Ammon's horn (tissue), 1 donor: ENCODE measurements at regions not wholly inside any gene's neighbourhood (a gene's known extent, or its start where the extent isn't known, plus 50 kb on each side); places are given as distances from the start of the nearest gene placed in this dataset.
"Not testable (repeated sequence)": the region's sequence is repeated elsewhere in the genome, so short reads cannot be mapped to it uniquely, and the experiment has no call there.

Experiments
- DNase-seq: peaks from one replicate; pipeline ENCODE4 v3.0.0-alpha.2; 2016; ENCODE audit warnings: low spot score

- DNase-seq = not testable (repeated sequence)
These were observed 288.9 kb upstream of the PLGLB2 start for GRCh38 chr2:87458938-87459337.

- not testable (repeated sequence) for DNase-seq
These were observed 287.8 kb upstream of the PLGLB2 start for GRCh38 chr2:87460104-87460503.

DNA sequence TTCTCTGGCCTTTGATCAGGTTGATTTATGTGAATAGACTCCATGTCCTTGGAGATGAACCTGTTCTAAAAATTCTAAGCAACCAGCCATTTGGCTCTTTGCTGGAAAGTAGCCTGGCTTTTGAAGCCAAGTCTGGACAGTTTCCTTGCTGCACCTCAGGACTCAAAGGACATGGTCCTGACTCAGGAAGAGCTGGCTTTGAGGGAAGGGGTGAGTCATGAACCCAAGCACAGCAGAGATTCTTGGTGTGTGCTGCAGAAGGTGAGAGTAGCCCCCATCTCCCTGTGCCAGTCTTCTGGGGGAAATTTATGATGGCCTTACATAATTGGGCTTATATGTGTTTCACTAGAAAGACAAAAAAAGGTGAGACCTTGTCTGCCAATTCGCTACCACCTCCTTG is 287.2 kb upstream of the PLGLB2 start:
- not testable (repeated sequence) for DNase-seq

- not testable (repeated sequence) for DNase-seq
These were observed 286.2 kb upstream of the PLGLB2 start for GRCh38 chr2:87461671-87462070.

- not testable (repeated sequence) for DNase-seq
These were observed 283.7 kb upstream of the PLGLB2 start for GRCh38 chr2:87464219-87464618.

DNA sequence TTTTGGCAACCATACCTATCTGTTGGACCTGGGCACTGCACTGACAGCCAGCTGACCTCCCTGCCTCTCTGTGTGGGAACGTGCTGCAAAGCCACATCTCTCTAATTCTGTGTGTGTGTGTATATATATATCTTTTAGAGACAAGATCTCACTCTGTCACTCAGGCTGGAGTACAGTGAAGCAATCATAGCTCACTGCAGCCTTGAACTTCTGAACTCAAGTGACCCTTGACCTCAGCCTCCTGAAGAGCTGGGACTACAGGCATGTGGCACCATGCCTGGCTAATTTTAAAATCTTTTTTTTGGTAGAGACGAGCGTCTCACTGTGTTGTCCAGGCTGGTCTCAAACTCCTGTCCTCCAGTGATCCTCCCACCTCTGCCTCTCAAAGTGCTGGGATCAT is 282.2 kb upstream of the PLGLB2 start:
- DNase-seq = not testable (repeated sequence)

DNA sequence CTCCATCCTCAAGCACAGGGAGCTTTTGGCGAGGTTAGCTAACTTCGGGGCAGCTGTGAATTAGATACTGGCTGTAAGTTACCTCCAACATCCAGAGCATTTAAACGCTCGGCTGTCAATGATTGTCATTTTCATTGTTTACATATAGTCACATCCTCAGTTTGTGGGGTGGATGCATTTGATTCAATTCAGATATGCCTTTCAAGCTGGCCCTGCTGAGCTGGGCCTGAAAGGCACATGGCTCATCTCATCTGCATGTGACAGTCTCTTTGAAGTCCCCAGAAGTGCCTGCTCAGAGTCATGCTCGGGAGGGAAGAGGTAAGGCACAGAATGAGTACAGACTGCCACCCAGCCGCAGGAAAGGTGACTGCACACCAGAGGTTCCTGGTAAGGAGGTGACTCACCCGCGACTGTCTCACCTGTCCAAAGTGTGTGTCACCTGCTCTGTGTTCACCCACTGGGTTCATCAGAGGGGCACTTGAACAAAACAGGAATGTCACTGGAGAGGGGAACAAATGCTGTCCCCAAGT is 281.2 kb upstream of the PLGLB2 start:
- not testable (repeated sequence) for DNase-seq

DNA sequence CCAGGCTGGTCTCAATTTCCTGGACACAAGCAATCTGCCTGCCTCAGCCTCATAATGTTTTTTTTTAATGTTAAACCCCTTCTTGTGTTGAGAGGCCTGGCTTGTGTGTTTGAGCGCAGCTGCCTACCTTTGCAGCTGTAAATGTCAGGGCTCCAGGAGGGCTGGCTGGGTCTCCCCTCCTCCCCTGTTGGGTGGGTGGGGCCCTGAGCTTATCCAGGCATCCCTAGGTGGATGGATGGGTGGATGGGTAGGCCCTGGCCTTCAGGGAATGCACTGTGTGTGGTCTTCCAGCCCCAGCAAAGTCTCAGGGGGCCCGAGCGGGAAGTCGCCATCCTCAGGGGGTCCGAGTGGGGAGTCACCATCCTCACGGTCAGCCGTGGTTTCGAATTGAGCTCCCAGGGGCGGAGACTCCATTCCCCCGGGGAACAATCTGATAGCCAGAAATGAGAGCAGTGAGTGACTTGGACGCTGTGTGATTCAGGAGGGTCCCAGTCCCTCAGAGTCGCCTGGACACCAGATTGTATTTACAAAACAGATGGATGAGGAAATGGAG is 279.4 kb upstream of the PLGLB2 start:
- not testable (repeated sequence) for DNase-seq

DNA sequence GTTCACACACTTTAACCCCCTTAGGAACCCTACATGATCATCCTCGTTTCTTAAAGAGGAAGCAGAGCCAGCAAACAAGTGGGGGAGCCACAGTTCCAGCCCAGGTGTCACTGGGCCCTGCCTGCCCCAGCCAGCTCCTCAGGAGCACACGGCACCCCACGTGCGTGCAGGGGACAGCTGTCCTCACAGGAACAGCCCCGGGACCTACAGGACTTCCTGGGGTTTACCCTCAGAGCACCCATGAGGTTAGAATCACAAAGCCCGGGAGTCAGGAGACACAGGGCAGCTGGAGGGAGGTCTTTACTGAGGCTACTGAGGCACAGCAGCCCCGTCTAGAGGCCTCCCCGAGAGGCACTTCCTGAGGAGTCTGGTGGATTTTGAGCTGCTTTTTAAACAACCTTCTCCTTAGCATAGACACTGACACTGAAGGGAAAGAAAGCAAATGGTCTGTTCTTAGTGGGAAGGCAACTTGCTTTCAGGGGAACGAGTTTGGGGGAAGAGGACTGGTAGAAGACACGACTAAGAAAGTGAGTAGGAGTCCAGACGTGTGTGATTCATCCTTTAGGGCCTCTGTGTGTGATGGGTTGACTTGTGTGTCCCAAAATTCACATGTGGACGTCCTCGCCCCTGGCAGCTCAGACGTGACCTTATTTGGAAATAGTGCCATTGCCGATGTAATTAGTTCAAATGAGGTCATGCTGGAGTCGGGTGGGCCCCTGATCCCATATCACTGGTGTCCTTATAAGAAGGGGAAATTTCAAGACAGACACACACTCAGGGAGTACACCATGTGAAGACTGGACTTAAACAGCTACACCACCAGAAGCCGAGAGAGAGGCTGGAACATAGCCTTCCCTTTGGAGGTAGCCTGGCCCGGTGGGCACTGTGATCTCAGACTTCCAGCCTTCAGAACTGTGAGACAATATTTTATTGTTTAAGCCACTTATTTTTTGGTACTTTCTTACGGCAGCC is 278.4 kb upstream of the PLGLB2 start:
- not testable (repeated sequence) for DNase-seq

DNA sequence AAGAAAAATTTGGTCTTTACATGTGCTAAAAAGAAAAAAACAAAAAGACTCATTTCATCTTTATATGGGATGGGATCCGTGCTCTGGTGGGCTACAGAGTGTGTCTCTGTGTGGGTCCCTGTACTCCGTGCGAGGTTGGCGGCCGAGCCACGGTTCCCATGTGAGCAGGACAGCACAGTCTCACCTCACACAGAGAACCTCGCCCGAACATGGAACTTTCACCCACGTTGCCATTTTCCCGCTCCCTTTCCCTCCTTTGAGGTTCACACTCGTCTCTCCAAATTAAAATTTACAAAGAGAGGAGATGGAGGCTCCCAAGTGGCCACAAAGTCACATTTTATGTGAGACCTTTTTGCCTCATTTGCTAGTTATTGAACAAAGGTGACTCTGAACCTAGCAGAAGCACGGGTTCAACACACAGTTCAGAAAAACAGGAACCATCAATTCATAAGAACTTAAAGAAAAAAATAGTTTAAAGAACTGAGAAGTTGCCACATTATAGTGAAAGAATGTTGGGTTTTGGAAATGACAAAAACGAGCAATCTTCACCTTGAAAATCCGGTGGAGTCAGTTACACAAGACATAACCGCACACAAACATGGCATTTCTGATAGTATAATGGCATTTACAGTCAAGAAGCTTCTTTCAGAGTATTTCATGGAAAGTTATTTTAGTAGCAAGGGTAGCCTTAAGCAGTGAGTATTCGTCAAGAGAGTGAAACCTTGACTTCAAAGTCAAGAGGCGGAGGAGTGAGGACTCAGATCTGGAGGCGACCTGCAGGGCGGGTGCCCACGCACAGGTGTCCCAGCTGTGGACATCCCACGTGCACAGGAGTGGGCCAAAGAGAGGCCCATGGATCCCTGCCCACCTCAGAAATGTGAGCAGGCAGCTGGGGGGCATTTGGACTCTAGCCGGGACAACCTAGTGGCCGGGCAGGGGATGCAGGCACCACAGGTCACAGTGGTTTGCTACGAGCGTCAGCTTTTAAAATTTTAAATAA is 277.2 kb upstream of the PLGLB2 start:
- DNase-seq = not testable (repeated sequence)

DNA sequence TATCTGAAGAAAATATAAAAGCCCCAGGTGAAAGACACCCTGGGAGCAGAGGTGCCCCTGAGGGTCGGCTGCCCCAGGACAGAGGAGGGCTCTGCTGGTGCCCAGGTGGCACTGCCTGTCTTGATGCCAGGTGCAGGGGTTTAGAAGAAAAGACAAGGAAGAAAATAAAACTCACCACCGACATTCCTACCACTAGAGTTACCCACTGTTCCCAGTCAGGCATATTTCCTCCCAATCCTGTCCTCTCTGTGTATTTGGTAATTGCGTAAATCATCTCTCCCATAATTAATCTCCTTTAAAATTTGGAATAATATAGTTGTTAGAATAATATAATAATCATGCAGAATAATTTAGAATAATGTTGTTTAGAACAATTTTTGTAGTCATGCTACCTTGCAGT is 276.4 kb upstream of the PLGLB2 start:
- not testable (repeated sequence) for DNase-seq

GRCh38 chr2:87476223-87476872 is 271.5 kb upstream of the PLGLB2 start:
- DNase-seq = not testable (repeated sequence)

DNA sequence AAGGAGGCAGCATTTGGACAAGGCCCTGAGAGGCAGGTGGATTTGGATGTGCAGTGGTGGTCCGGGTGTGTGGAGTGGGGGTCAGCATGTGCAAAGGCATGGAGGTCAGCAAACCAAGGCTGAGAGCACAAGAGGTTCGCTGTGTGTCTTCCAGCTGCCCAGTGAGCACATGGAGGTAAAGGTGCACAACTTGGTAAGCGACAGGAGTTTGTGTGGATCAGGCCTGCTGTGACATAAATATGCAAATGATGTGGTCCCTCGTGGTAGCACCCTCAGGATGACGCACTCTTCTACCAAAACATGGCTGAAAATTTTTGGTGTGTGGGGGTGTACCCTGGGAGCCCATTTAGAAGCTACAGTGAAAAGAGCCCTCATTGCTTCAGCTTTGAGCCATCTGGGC is 271.0 kb upstream of the PLGLB2 start:
- DNase-seq = not testable (repeated sequence)

- not testable (repeated sequence) for DNase-seq
These were observed 270.0 kb upstream of the PLGLB2 start for GRCh38 chr2:87477669-87478428.

- DNase-seq = not testable (repeated sequence)
These were observed 269.0 kb upstream of the PLGLB2 start for GRCh38 chr2:87478911-87479310.

DNA sequence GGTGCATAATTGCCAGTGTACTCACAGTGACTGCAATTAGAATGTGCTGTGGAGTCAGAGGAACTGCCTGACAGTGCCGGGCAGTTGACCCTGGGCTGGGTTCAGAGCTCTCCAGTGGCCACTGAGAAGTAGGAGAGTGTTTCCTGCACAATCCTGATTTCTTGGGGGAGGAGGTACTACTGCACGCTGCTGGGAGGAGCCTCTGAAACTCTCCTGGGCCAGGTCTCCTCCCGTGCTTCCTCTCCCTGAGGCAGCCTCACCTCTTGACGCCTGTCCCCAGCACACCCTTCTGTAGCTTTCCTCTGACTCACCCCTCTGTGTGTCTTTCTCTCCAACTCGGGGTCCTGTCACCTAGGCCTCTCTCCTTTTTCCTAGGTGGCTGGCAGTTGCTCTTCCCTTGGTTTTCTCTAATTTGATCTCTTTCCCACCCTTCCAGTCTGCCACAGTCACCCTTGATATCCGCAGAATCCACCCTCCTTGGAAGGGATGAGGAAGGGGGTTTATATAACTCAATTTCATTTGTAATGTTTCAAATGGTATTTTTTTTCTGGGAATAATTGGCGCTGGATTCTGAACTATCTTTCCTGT is 264.7 kb upstream of the PLGLB2 start:
- DNase-seq = not testable (repeated sequence)

- not testable (repeated sequence) for DNase-seq
These were observed 263.5 kb upstream of the PLGLB2 start for GRCh38 chr2:87484363-87484762.

- not testable (repeated sequence) for DNase-seq
These were observed 262.4 kb upstream of the PLGLB2 start for GRCh38 chr2:87485455-87485854.

DNA sequence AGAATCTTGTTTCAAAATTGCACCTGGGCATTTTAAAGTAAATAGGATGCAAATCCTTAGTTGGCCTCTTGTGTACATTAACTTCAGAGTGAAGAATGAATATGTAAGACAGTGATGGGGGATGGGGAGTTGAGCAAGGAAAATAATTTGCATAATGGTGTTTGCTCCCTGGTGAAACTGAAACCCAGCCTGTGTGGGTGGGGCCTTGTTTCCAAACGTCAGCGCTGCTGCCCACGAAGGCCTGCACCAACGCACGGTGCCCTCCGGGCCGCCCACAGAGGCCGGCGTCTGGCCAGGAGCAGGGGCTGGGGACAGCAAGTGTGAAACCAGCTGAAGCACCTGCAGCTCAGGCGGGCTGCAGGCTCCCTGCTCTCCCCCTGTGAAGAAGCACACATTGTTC is 262.0 kb upstream of the PLGLB2 start:
- DNase-seq = not testable (repeated sequence)

- DNase-seq = not testable (repeated sequence)
These were observed 261.5 kb upstream of the PLGLB2 start for GRCh38 chr2:87486413-87486812.
